IMR-90 (cell line): ENCODE measurements at regions not wholly inside any gene's neighbourhood (a gene's known extent, or its start where the extent isn't known, plus 50 kb on each side); places are given as distances from the start of the nearest gene placed in this dataset.
"Not testable (repeated sequence)": the region's sequence is repeated elsewhere in the genome, so short reads cannot be mapped to it uniquely, and the experiment has no call there.

Experiments
- ATAC-seq: fragments of 200-7000 bp; cut with Tn5 transposase; 2 replicates; pipeline ENCODE4 v1.9.1; 2020; ENCODE audit warnings: low read depth, mild to moderate bottlenecking, moderate library complexity
- BruUV-seq: library from RNA; stranded (reverse); fragments of 400-500 nt; replicated peaks from 2 replicates; lab custom pipeline; 2021; lab: Mats Ljungman, UMichigan
- CTCF ChIA-PET: fragments of 300-600 bp; formaldehyde crosslinking; extraction: SDS; loops from one replicate; lab custom pipeline; 2021; ENCODE audit warnings: antibody characterized with exemption; lab: Yijun Ruan, JAX
- POLR2A ChIA-PET: fragments of 300-600 bp; sonication (Branson Sonifier 250); formaldehyde crosslinking; loops from one replicate; lab custom pipeline; 2022; ENCODE audit warnings: antibody characterized with exemption; ENCODE audit not compliant: unreplicated experiment; lab: Charles Lee
- DNase-seq: peaks from one replicate; pipeline ENCODE4 v3.0.0; 2013
- H2AFZ ChIP-seq: replicated peaks from 2 replicates; pipeline ENCODE3; 2013; ENCODE audit warnings: low read length, mild to moderate bottlenecking; ENCODE audit not compliant: poor library complexity
- H2AK5ac ChIP-seq: 2 replicates; pipeline ENCODE4 v1.6.1; 2013; ENCODE audit warnings: low read depth, low read length, inconsistent platforms
- H2AK9ac ChIP-seq: replicated peaks from 2 replicates; pipeline ENCODE3; 2013; ENCODE audit warnings: mild to moderate bottlenecking, low read depth, low read length, moderate library complexity; ENCODE audit not compliant: poor library complexity
- H2BK120ac ChIP-seq: 2 replicates; pipeline ENCODE4 v1.6.1; 2013; ENCODE audit warnings: low read depth, low read length, inconsistent platforms
- H2BK15ac ChIP-seq: 3 replicates; pipeline ENCODE4 v1.6.1; 2013; ENCODE audit warnings: low read depth, low read length, inconsistent platforms
- H2BK20ac ChIP-seq: 2 replicates; pipeline ENCODE4 v1.6.1; 2013; ENCODE audit warnings: low read depth, mild to moderate bottlenecking, inconsistent platforms, low read length, moderate library complexity
- H2BK5ac ChIP-seq: 2 replicates; pipeline ENCODE4 v1.6.1; 2013; ENCODE audit warnings: mild to moderate bottlenecking, low read depth, low read length, inconsistent platforms; ENCODE audit not compliant: poor library complexity, severe bottlenecking
- H3K14ac ChIP-seq: replicated peaks from 2 replicates; pipeline ENCODE4 v1.6.1; 2013; ENCODE audit warnings: low read depth, low read length, inconsistent platforms
- H3K18ac ChIP-seq: 2 replicates; pipeline ENCODE4 v1.6.1; 2013; ENCODE audit warnings: low read depth, low read length, control low read depth
- H3K23ac ChIP-seq: 2 replicates; pipeline ENCODE4 v1.6.1; 2013; ENCODE audit warnings: low read depth, low read length, inconsistent platforms
- H3K27ac ChIP-seq: 2 replicates; pipeline ENCODE4 v1.5.1; 2013; ENCODE audit warnings: mild to moderate bottlenecking, control low read depth, low read length; ENCODE audit not compliant: insufficient read depth
- H3K27me3 ChIP-seq: 2 replicates; pipeline ENCODE4 v1.6.1; 2013; ENCODE audit warnings: low read length; ENCODE audit not compliant: control insufficient read depth, insufficient read depth
- H3K36me3 ChIP-seq: 2 replicates; pipeline ENCODE4 v1.6.1; 2013; ENCODE audit warnings: low read length, mixed read lengths; ENCODE audit not compliant: control insufficient read depth, insufficient read depth
- H3K4ac ChIP-seq: 2 replicates; pipeline ENCODE4 v1.6.1; 2013; ENCODE audit warnings: low read depth, low read length, inconsistent platforms
- H3K4me1 ChIP-seq: 2 replicates; pipeline ENCODE4 v1.6.1; 2013; ENCODE audit warnings: low read length, mixed read lengths; ENCODE audit not compliant: control insufficient read depth, insufficient read depth
- H3K4me2 ChIP-seq: 2 replicates; pipeline ENCODE4 v1.6.1; 2013; ENCODE audit warnings: low read depth, mild to moderate bottlenecking, control low read depth, low read length, moderate library complexity
- H3K4me3 ChIP-seq: 2 replicates; pipeline ENCODE4 v1.5.1; 2013; ENCODE audit warnings: low read depth, mild to moderate bottlenecking, control low read depth, low read length, moderate library complexity; ENCODE audit not compliant: insufficient read depth
- H3K56ac ChIP-seq: 2 replicates; pipeline ENCODE4 v1.6.1; 2013; ENCODE audit warnings: low read length, inconsistent platforms; ENCODE audit not compliant: insufficient read depth; ENCODE audit errors: extremely low read depth
- H3K79me1 ChIP-seq, 2 experiments: 2 replicates each; pipeline ENCODE4 v1.6.1; 2013; ENCODE audit warnings: low read length in 2 of 2, inconsistent platforms in 1 of 2, low read depth in 1 of 2
- H3K9ac ChIP-seq: 2 replicates; pipeline ENCODE4 v1.6.1; 2013; ENCODE audit warnings: low read depth, low read length, control low read depth
- H3K9me1 ChIP-seq: 2 replicates; pipeline ENCODE4 v1.6.1; 2013; ENCODE audit warnings: low read length, inconsistent platforms; ENCODE audit not compliant: insufficient read depth
- H3K9me3 ChIP-seq: 2 replicates; pipeline ENCODE4 v1.6.1; 2013; ENCODE audit warnings: low read length; ENCODE audit not compliant: control insufficient read depth, insufficient read depth
- H4K20me1 ChIP-seq: 2 replicates; pipeline ENCODE4 v1.6.1; 2013; ENCODE audit warnings: low read length, inconsistent platforms; ENCODE audit not compliant: insufficient read depth
- H4K5ac ChIP-seq: 2 replicates; pipeline ENCODE4 v1.6.1; 2013; ENCODE audit warnings: mild to moderate bottlenecking, low read depth, low read length, control low read depth
- H4K8ac ChIP-seq, 2 experiments: 2 replicates each; pipeline ENCODE4 v1.6.1; 2013; ENCODE audit warnings: low read depth in 2 of 2, low read length in 2 of 2, control low read depth in 1 of 2, inconsistent platforms in 1 of 2
- H4K91ac ChIP-seq: 2 replicates; pipeline ENCODE4 v1.6.1; 2013; ENCODE audit warnings: low read depth, low read length, inconsistent platforms; ENCODE audit not compliant: insufficient read depth
- BHLHE40 ChIP-seq: fragments of 150-350 bp; IDR thresholded peaks from 2 replicates; pipeline ENCODE4 v1.6.1; 2016; ENCODE audit warnings: mild to moderate bottlenecking, low read depth, low read length
- FOS ChIP-seq: fragments of 150-350 bp; IDR thresholded peaks from 2 replicates; pipeline ENCODE4 v1.6.1; 2016; ENCODE audit warnings: low read depth, low read length
- MAFK ChIP-seq: IDR thresholded peaks from 2 replicates; pipeline ENCODE4 v1.6.1; 2012; ENCODE audit warnings: low read depth, low read length, improper control_type of control experiment
- POLR2A ChIP-seq: IDR thresholded peaks from 2 replicates; pipeline ENCODE4 v1.6.1; 2012; ENCODE audit warnings: mild to moderate bottlenecking, low read depth, low read length
- RCOR1 ChIP-seq: IDR thresholded peaks from 2 replicates; pipeline ENCODE4 v1.6.1; 2012; ENCODE audit warnings: mild to moderate bottlenecking, low read length, improper control_type of control experiment; ENCODE audit not compliant: insufficient replicate concordance
- RFX5 ChIP-seq: IDR thresholded peaks from 2 replicates; pipeline ENCODE4 v1.8.0; 2012; ENCODE audit warnings: low read depth, mild to moderate bottlenecking, low read length, moderate library complexity
- WGBS, 2 experiments: methylation state at CpG; one replicate each; pipeline versions ENCODE4 v1.1.5 to v1.1.7; 2013; ENCODE audit warnings: missing lambda C conversion rate in 2 of 2; ENCODE audit not compliant: insufficient read length in 1 of 2; ENCODE audit errors: extremely low coverage in 2 of 2; 5-methylcytosine and 5-hydroxymethylcytosine counted together
- dilution Hi-C: fragments of 300-500 bp; cut with HindIII; formaldehyde crosslinking; loops from one replicate; pipeline ENCODE4 v1.14.3; 2018; ENCODE audit warnings: low sequenced_read_pairs; ENCODE audit not compliant: unreplicated experiment
- in situ Hi-C: fragments of 300-500 bp; cut with MboI; formaldehyde crosslinking; loops from 3 replicates; pipeline ENCODE4 v1.14.3; 2019; ENCODE audit warnings: low sequenced_read_pairs, inconsistent platforms, mixed read lengths
- intact Hi-C: fragments of 100-400 bp; cut with micrococcal nuclease; formaldehyde crosslinking; loops from 2 replicates; pipeline ENCODE4 v1.10.0; 2022

- H3K23ac ChIP-seq = no peak overlapping the region
- BruUV-seq = no TSS peak
- CTCF ChIA-PET = no interaction called here
- H3K9ac ChIP-seq = no peak overlapping the region
- H3K4me2 ChIP-seq = no peak overlapping the region
- DNase-seq (no peak), ATAC-seq (no peak)
- H3K4ac ChIP-seq = no peak overlapping the region
- POLR2A ChIA-PET = no interaction called here
- H4K8ac ChIP-seq = no peak overlapping the region
- H3K9me1 ChIP-seq = no peaks in the 10 kb centered on the region
- no peak overlapping the region for H2BK20ac ChIP-seq
- TF ChIP-seq RFX5 (no peak), BHLHE40 (no peak), FOS (no peak), POLR2A (no peak), MAFK (no peak), RCOR1 (no peak)
- no peak overlapping the region for H3K14ac ChIP-seq
- H4K91ac ChIP-seq = no peak overlapping the region
- H4K5ac ChIP-seq = no peak overlapping the region
- WGBS, 2 experiments = 52% methylated on average over 3 of the region's 5 CpGs; no CpG with 5 or more reads in 1 of the 2 experiments
- H3K79me1 ChIP-seq = no peaks in the 10 kb centered on the region
- H3K18ac ChIP-seq = no peak overlapping the region
- H3K56ac ChIP-seq = no peak overlapping the region
- H2AK5ac ChIP-seq = no peak overlapping the region
- dilution Hi-C loops (no loop called here), in situ Hi-C loops (no loop called here), intact Hi-C loops (no loop called here)
- peaks cover 13% of the 10 kb centered on the region for H3K9me3 ChIP-seq
- no peaks in the 10 kb centered on the region for H4K20me1 ChIP-seq
- no peak overlapping the region for H2BK5ac ChIP-seq
- no peak overlapping the region for H2BK120ac ChIP-seq
- H3K4me3 ChIP-seq = no peak overlapping the region
- no peaks in the 10 kb centered on the region for H3K4me1 ChIP-seq
- no peaks in the 10 kb centered on the region for H3K27me3 ChIP-seq
- no peaks in the 10 kb centered on the region for H3K36me3 ChIP-seq
- H3K27ac ChIP-seq = no peak overlapping the region
- no peak overlapping the region for H2AFZ ChIP-seq
- no peak overlapping the region for H2AK9ac ChIP-seq
- H2BK15ac ChIP-seq = no peak overlapping the region
Observed at GRCh38 chr21:17295997-17296396, 216.8 kb upstream of the CXADR start.

- no CpG with 5 or more reads among the region's 1 CpG for WGBS, 2 experiments
- ATAC-seq, H2BK20ac ChIP-seq, H3K9me1 ChIP-seq, H4K20me1 ChIP-seq, H3K79me1 ChIP-seq, H3K4me3 ChIP-seq, H2BK15ac ChIP-seq, H3K14ac ChIP-seq, H3K23ac ChIP-seq, H3K18ac ChIP-seq, BruUV-seq, H2AK9ac ChIP-seq, H3K4me2 ChIP-seq, H3K4ac ChIP-seq, in situ Hi-C loops, intact Hi-C loops, H2BK5ac ChIP-seq, H3K56ac ChIP-seq, POLR2A ChIA-PET, H3K27ac ChIP-seq, H2BK120ac ChIP-seq, H2AK5ac ChIP-seq, H4K8ac ChIP-seq, H2AFZ ChIP-seq, dilution Hi-C loops, DNase-seq, H3K27me3 ChIP-seq, H3K36me3 ChIP-seq, CTCF ChIA-PET, H3K9ac ChIP-seq, H3K4me1 ChIP-seq, H4K5ac ChIP-seq, H4K91ac ChIP-seq: not testable (repeated sequence)
- peaks cover 13% of the 10 kb centered on the region for H3K9me3 ChIP-seq
Observed at GRCh38 chr21:17299576-17299975, 213.3 kb upstream of the CXADR start.
